ENCODE measurements at regions not wholly inside any gene's neighbourhood (a gene's known extent, or its start where the extent isn't known, plus 50 kb on each side); places are given as distances from the start of the nearest gene placed in this dataset.

- DNase-seq (no peak), ATAC-seq (no peak)
- H3K4me3 ChIP-seq: no peak overlapping the region
- H3K27me3 ChIP-seq: peaks cover 10 to 23% (median 18%) of the 10 kb centered on the region in 3 donors
- H3K27ac ChIP-seq: no peak overlapping the region
- peaks cover 0 to 5% (median 0%) of the 10 kb centered on the region in 3 donors for H3K9me3 ChIP-seq
- intact Hi-C loops (cut with DNase I; ENCODE audit: low total_unique reads) (no loop called here), in situ Hi-C loops (cut with MboI; ENCODE audit: low sequenced_read_pairs in 4 of 4) (no loop called here)
- TF ChIP-seq POLR2A (IDR thresholded peaks at IDR 0.05) (no peak), CTCF (IDR thresholded peaks at IDR 0.05 in 4 of 5, conservative IDR thresholded peaks at IDR 0.05 in 1 of 5) (no peak)
- no peaks in the 10 kb centered on the region for H3K36me3 ChIP-seq
- no peaks in the 10 kb centered on the region for H3K4me1 ChIP-seq
Observed at GRCh38 chr9:134535171-134535570, 106.4 kb upstream of the COL5A1 start.

- Histone ChIP-seq H3K4me1 (no peaks in the 10 kb centered on the region), H3K27ac (no peak overlapping the region), H3K9me3 (no peaks in the 10 kb centered on the region), H3K4me3 (no peak overlapping the region), H3K36me3 (no peaks in the 10 kb centered on the region), H3K27me3 (peaks cover 10 to 28% (median 22%) of the 10 kb centered on the region in 3 donors)
- ATAC-seq (no peak), DNase-seq (no peak)
- TF ChIP-seq CTCF (IDR thresholded peaks at IDR 0.05 in 4 of 5, conservative IDR thresholded peaks at IDR 0.05 in 1 of 5) (no peak), POLR2A (IDR thresholded peaks at IDR 0.05) (no peak)
- intact Hi-C loops (cut with DNase I; ENCODE audit: low total_unique reads) (no loop called here), in situ Hi-C loops (cut with MboI; ENCODE audit: low sequenced_read_pairs in 4 of 4) (no loop called here)
Observed at GRCh38 chr9:134536101-134536900, 105.3 kb upstream of the COL5A1 start.

- H3K36me3 ChIP-seq: no peaks in the 10 kb centered on the region
- H3K27me3 ChIP-seq: peaks cover 10 to 28% (median 22%) of the 10 kb centered on the region in 3 donors
- ATAC-seq (no peak), DNase-seq (no peak)
- no peaks in the 10 kb centered on the region for H3K9me3 ChIP-seq
- in situ Hi-C loops (cut with MboI; ENCODE audit: low sequenced_read_pairs in 4 of 4) (no loop called here), intact Hi-C loops (cut with DNase I; ENCODE audit: low total_unique reads) (no loop called here)
- TF ChIP-seq CTCF (IDR thresholded peaks at IDR 0.05 in 4 of 5, conservative IDR thresholded peaks at IDR 0.05 in 1 of 5) (no peak), POLR2A (IDR thresholded peaks at IDR 0.05) (no peak)
- H3K27ac ChIP-seq: no peak overlapping the region
- no peaks in the 10 kb centered on the region for H3K4me1 ChIP-seq
- no peak overlapping the region for H3K4me3 ChIP-seq
Observed at GRCh38 chr9:134536931-134537330, 104.7 kb upstream of the COL5A1 start.

GRCh38 chr9:134537951-134538641 lies 103.5 kb upstream of the COL5A1 start:
- no peak for ATAC-seq
- in situ Hi-C loops (cut with MboI; ENCODE audit: low sequenced_read_pairs in 4 of 4): no loop called here
- TF ChIP-seq CTCF (IDR thresholded peaks at IDR 0.05 in 4 of 5, conservative IDR thresholded peaks at IDR 0.05 in 1 of 5) (no peak), POLR2A (IDR thresholded peaks at IDR 0.05) (no peak)
- intact Hi-C loops (cut with DNase I; ENCODE audit: low total_unique reads): no loop called here
- Histone ChIP-seq H3K27ac (no peak overlapping the region), H3K4me3 (no peak overlapping the region), H3K9me3 (no peaks in the 10 kb centered on the region), H3K36me3 (no peaks in the 10 kb centered on the region), H3K4me1 (no peaks in the 10 kb centered on the region), H3K27me3 (peaks cover 10 to 28% (median 22%) of the 10 kb centered on the region in 3 donors)
- no peak for DNase-seq

Data from gastrocnemius medialis (tissue), 4 donors.